ENCODE measurements at regions not wholly inside any gene's neighbourhood (a gene's known extent, or its start where the extent isn't known, plus 50 kb on each side); places are given as distances from the start of the nearest gene placed in this dataset.

GRCh38 chr6:147738516-147739162 lies 230.1 kb downstream of the SAMD5 start:
- Mint-ChIP-seq H3K27me3 (ENCODE audit: unreplicated experiment) (no peaks in the 10 kb centered on the region), H3K4me1 (ENCODE audit: unreplicated experiment) (peaks cover 21% of the 10 kb centered on the region), H3K9me3 (ENCODE audit: unreplicated experiment) (no peaks in the 10 kb centered on the region), H3K36me3 (ENCODE audit: unreplicated experiment) (no peaks in the 10 kb centered on the region), H3K4me3 (ENCODE audit: unreplicated experiment) (no peak overlapping the region), H3K27ac (ENCODE audit: unreplicated experiment) (peak overlapping the region; percentile 58)
- no peak for TF ChIP-seq CTCF (IDR thresholded peaks at IDR 0.05)
- no peak for DNase-seq (ENCODE audit: extremely low spot score, unreplicated experiment)

GRCh38 chr6:147740326-147740725 lies 231.8 kb downstream of the SAMD5 start:
- H3K27ac Mint-ChIP-seq (ENCODE audit: unreplicated experiment): no peak overlapping the region
- peaks cover 21% of the 10 kb centered on the region for H3K4me1 Mint-ChIP-seq (ENCODE audit: unreplicated experiment)

GRCh38 chr6:147740916-147741315 lies 232.4 kb downstream of the SAMD5 start:
- TF ChIP-seq CTCF (IDR thresholded peaks at IDR 0.05): no peak
- no peak overlapping the region for H3K27ac Mint-ChIP-seq (ENCODE audit: unreplicated experiment)
- H3K36me3 Mint-ChIP-seq (ENCODE audit: unreplicated experiment): peaks cover 2% of the 10 kb centered on the region
- DNase-seq (ENCODE audit: extremely low spot score, unreplicated experiment): no peak
- no peaks in the 10 kb centered on the region for H3K9me3 Mint-ChIP-seq (ENCODE audit: unreplicated experiment)
- H3K4me1 Mint-ChIP-seq (ENCODE audit: unreplicated experiment): peaks cover 21% of the 10 kb centered on the region
- no peaks in the 10 kb centered on the region for H3K27me3 Mint-ChIP-seq (ENCODE audit: unreplicated experiment)
- H3K4me3 Mint-ChIP-seq (ENCODE audit: unreplicated experiment): no peak overlapping the region

More at GRCh38 chr6:147740326-147740725, 231.8 kb downstream of the SAMD5 start:
- Mint-ChIP-seq H3K4me3 (ENCODE audit: unreplicated experiment) (no peak overlapping the region), H3K27me3 (ENCODE audit: unreplicated experiment) (no peaks in the 10 kb centered on the region), H3K9me3 (ENCODE audit: unreplicated experiment) (no peaks in the 10 kb centered on the region), H3K36me3 (ENCODE audit: unreplicated experiment) (peaks cover 2% of the 10 kb centered on the region)
- TF ChIP-seq CTCF (IDR thresholded peaks at IDR 0.05): no peak
- no peak for DNase-seq (ENCODE audit: extremely low spot score, unreplicated experiment)

- TF ChIP-seq CTCF (IDR thresholded peaks at IDR 0.05): no peak
- H3K36me3 Mint-ChIP-seq (ENCODE audit: unreplicated experiment): peaks cover 2% of the 10 kb centered on the region
- no peaks in the 10 kb centered on the region for H3K27me3 Mint-ChIP-seq (ENCODE audit: unreplicated experiment)
- no peak for DNase-seq (ENCODE audit: extremely low spot score, unreplicated experiment)
- H3K4me3 Mint-ChIP-seq (ENCODE audit: unreplicated experiment): no peak overlapping the region
- no peaks in the 10 kb centered on the region for H3K9me3 Mint-ChIP-seq (ENCODE audit: unreplicated experiment)
- H3K27ac Mint-ChIP-seq (ENCODE audit: unreplicated experiment): no peak overlapping the region
- H3K4me1 Mint-ChIP-seq (ENCODE audit: unreplicated experiment): peaks cover 21% of the 10 kb centered on the region
Observed at GRCh38 chr6:147741389-147741788, 232.9 kb downstream of the SAMD5 start.

GRCh38 chr6:147742440-147742839 lies 233.9 kb downstream of the SAMD5 start:
- H3K27me3 Mint-ChIP-seq (ENCODE audit: unreplicated experiment): no peaks in the 10 kb centered on the region
- H3K4me1 Mint-ChIP-seq (ENCODE audit: unreplicated experiment): peaks cover 20% of the 10 kb centered on the region
- no peak overlapping the region for H3K27ac Mint-ChIP-seq (ENCODE audit: unreplicated experiment)
- no peaks in the 10 kb centered on the region for H3K9me3 Mint-ChIP-seq (ENCODE audit: unreplicated experiment)
- peaks cover 2% of the 10 kb centered on the region for H3K36me3 Mint-ChIP-seq (ENCODE audit: unreplicated experiment)
- H3K4me3 Mint-ChIP-seq (ENCODE audit: unreplicated experiment): no peak overlapping the region
- DNase-seq (ENCODE audit: extremely low spot score, unreplicated experiment): no peak
- TF ChIP-seq CTCF (IDR thresholded peaks at IDR 0.05): no peak

All from osteocyte (in vitro differentiated cells).